ENCODE measurements at regions not wholly inside any gene's neighbourhood (a gene's known extent, or its start where the extent isn't known, plus 50 kb on each side); places are given as distances from the start of the nearest gene placed in this dataset.

- DNase-seq, result no peak
Observed at GRCh38 chr4:123338715-123339114, 57.9 kb upstream of the SPRY1 start.

- no peak for DNase-seq
Observed at GRCh38 chr4:123339507-123340380, 56.9 kb upstream of the SPRY1 start.

- DNase-seq, result no peak
Observed at GRCh38 chr4:123340381-123340701, 56.3 kb upstream of the SPRY1 start.

- DNase-seq, result no peak
Observed at GRCh38 chr4:123342498-123342897, 54.1 kb upstream of the SPRY1 start.

- no peak for DNase-seq
Observed at GRCh38 chr4:123343400-123344041, 53.1 kb upstream of the SPRY1 start.

GRCh38 chr4:123345137-123345934 lies 51.3 kb upstream of the SPRY1 start:
- no peak for DNase-seq

- DNase-seq, result no peak
Observed at GRCh38 chr4:123345935-123346300, 50.7 kb upstream of the SPRY1 start.

GRCh38 chr4:123346330-123346940 lies 50.2 kb upstream of the SPRY1 start:
- DNase-seq, result no peak

Data from activated CD4-positive, alpha-beta T cell treated with anti-CD3 and anti-CD28 coated beads for 48 hours (primary cell).